PC-9 (cell line): ENCODE measurements at regions not wholly inside any gene's neighbourhood (a gene's known extent, or its start where the extent isn't known, plus 50 kb on each side); places are given as distances from the start of the nearest gene placed in this dataset.

Source experiments
- BruUV-seq: library from RNA; stranded (reverse); fragments of 400-500 nt; replicated peaks from 2 replicates; lab custom pipeline; 2021; lab: Mats Ljungman, UMichigan
- CTCF ChIA-PET: fragments of 300-600 bp; sonication (Branson Sonifier 250); formaldehyde crosslinking; loops from one replicate; lab custom pipeline; 2022; ENCODE audit warnings: antibody characterized with exemption; lab: Charles Lee
- POLR2A ChIA-PET: fragments of 300-600 bp; sonication (Branson Sonifier 250); formaldehyde crosslinking; loops from one replicate; lab custom pipeline; 2022; ENCODE audit warnings: antibody characterized with exemption; ENCODE audit not compliant: unreplicated experiment; lab: Charles Lee
- DNase-seq, 2 experiments: peaks; one replicate each; pipeline versions ENCODE4 v3.0.0 to v3.0.0-alpha.2; 2015 to 2022; ENCODE audit warnings: mixed read lengths in 1 of 2
- H2AFZ ChIP-seq: fragments of 200-600 bp; sonication (generic); 2 replicates; pipeline ENCODE4 v1.8.1; 2017; ENCODE audit warnings: antibody characterized with exemption
- H3F3A ChIP-seq: fragments of 200-600 bp; sonication (generic); 2 replicates; pipeline ENCODE4 v1.8.1; 2017; ENCODE audit warnings: antibody characterized with exemption, mild to moderate bottlenecking, low read depth; ENCODE audit not compliant: insufficient read depth
- H3K27ac ChIP-seq: fragments of 200-600 bp; sonication (generic); 2 replicates; pipeline ENCODE4 v1.6.1; 2016; ENCODE audit warnings: mixed run types
- H3K27me3 ChIP-seq: fragments of 200-600 bp; sonication (generic); 2 replicates; pipeline ENCODE4 v1.6.1; 2016; ENCODE audit warnings: low read depth, mixed run types; ENCODE audit not compliant: insufficient read depth
- H3K36me3 ChIP-seq: fragments of 200-600 bp; sonication (generic); 2 replicates; pipeline ENCODE4 v1.6.1; 2016; ENCODE audit warnings: low read depth, mixed run types
- H3K4me1 ChIP-seq: fragments of 200-600 bp; sonication (generic); replicated peaks from 2 replicates; pipeline ENCODE4 v1.6.1; 2016; ENCODE audit warnings: mixed run types; ENCODE audit not compliant: insufficient read depth
- H3K4me2 ChIP-seq: fragments of 200-600 bp; sonication (generic); 2 replicates; pipeline ENCODE4 v1.6.1; 2017; ENCODE audit warnings: mixed run types
- H3K4me3 ChIP-seq: fragments of 200-600 bp; sonication (generic); 2 replicates; pipeline ENCODE4 v1.6.1; 2016; ENCODE audit warnings: mixed run types
- H3K79me2 ChIP-seq: fragments of 200-600 bp; sonication (generic); 2 replicates; pipeline ENCODE4 v1.6.1; 2017; ENCODE audit warnings: low read depth, mixed run types
- H3K9me2 ChIP-seq: fragments of 200-600 bp; sonication (generic); 2 replicates; pipeline ENCODE4 v1.8.1; 2017; ENCODE audit warnings: mild to moderate bottlenecking; ENCODE audit not compliant: insufficient read depth
- H3K9me3 ChIP-seq: fragments of 200-600 bp; sonication (generic); 2 replicates; pipeline ENCODE4 v1.8.1; 2016; ENCODE audit warnings: low read depth; ENCODE audit not compliant: insufficient read depth
- H4K20me1 ChIP-seq: fragments of 200-600 bp; sonication (generic); 2 replicates; pipeline ENCODE4 v1.8.1; 2017; ENCODE audit not compliant: insufficient read depth
- CTCF ChIP-seq: fragments of 200-600 bp; sonication (generic); conservative IDR thresholded peaks from 2 replicates; pipeline ENCODE4 v1.6.1; 2017; ENCODE audit warnings: mixed run types, antibody characterized with exemption, mild to moderate bottlenecking, moderate library complexity
- EZH2 ChIP-seq: fragments of 200-600 bp; sonication (generic); IDR thresholded peaks from 2 replicates; pipeline ENCODE4 v1.8.0; 2017; ENCODE audit warnings: antibody characterized with exemption, low read depth
- intact Hi-C: fragments of 100-400 bp; cut with micrococcal nuclease; formaldehyde crosslinking; loops from one replicate; pipeline ENCODE4 v1.10.0; 2022; ENCODE audit not compliant: unreplicated experiment

DNA sequence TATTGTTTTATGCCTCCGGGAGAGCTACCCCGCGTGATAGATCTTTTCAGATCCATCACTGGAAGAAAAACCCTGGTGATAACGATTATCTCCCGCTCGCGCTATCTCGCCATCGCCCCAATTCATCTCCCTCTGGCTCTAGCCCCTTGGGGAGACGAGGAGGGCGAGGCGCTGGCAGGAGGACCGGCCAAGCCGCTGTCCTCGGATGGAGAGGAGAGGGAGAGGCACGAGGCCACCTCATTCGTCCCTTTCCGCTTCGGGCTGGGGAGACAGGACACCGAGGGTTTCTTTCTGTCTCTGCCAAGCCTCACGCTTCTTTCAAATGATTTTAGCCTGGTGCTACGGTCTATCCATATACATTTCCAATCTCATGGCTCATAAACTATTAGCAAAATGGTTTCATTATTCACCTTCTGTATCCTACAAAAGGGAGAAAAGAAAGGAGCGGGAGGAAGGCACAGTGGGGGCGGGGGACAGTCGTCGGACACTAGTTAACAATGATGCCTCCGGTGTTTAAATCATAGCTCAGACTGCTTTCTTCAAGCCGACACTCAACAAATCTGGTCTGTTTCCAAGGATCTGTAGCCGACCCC is 415.0 kb upstream of the ESRRG start:
- Histone ChIP-seq H3K9me3 (no peaks in the 10 kb centered on the region), H3K27me3 (0 out of 2 replicates have a peak, but pooled peaks cover 3% of the 10 kb centered on the region), H3K36me3 (no peaks in the 10 kb centered on the region), H3K4me3 (no peak overlapping the region), H3K4me1 (no peaks in the 10 kb centered on the region), H3K27ac (no peak overlapping the region), H2AFZ (no peak overlapping the region), H3K4me2 (no peak overlapping the region), H3K79me2 (no peaks in the 10 kb centered on the region), H4K20me1 (no peaks in the 10 kb centered on the region), H3F3A (no peaks in the 10 kb centered on the region), H3K9me2 (no peaks in the 10 kb centered on the region)
- no peak for DNase-seq
- BruUV-seq = no TSS peak
- CTCF ChIA-PET = no interaction called here
- no peak for TF ChIP-seq EZH2
- no peak for TF ChIP-seq CTCF
- POLR2A ChIA-PET = no interaction called here
- intact Hi-C loops = no loop called here

- 0 out of 2 replicates have a peak, but pooled peaks cover 3% of the 10 kb centered on the region for H3K27me3 ChIP-seq
- BruUV-seq = no TSS peak
- H3K4me3 ChIP-seq = no peak overlapping the region
- no peak overlapping the region for H3K27ac ChIP-seq
- ChIA-PET POLR2A (no interaction called here), CTCF (no interaction called here)
- TF ChIP-seq CTCF (no peak), EZH2 (no peak)
- no peaks in the 10 kb centered on the region for H3K79me2 ChIP-seq
- no peak for DNase-seq
- no peaks in the 10 kb centered on the region for H3K9me3 ChIP-seq
- H2AFZ ChIP-seq = no peak overlapping the region
- no peaks in the 10 kb centered on the region for H4K20me1 ChIP-seq
- H3F3A ChIP-seq = no peaks in the 10 kb centered on the region
- no peaks in the 10 kb centered on the region for H3K9me2 ChIP-seq
- no peaks in the 10 kb centered on the region for H3K36me3 ChIP-seq
- no peaks in the 10 kb centered on the region for H3K4me1 ChIP-seq
- intact Hi-C loops = no loop called here
- H3K4me2 ChIP-seq = no peak overlapping the region
Measured at GRCh38 chr1:217137210-217137881, 414.1 kb upstream of the ESRRG start.

DNA sequence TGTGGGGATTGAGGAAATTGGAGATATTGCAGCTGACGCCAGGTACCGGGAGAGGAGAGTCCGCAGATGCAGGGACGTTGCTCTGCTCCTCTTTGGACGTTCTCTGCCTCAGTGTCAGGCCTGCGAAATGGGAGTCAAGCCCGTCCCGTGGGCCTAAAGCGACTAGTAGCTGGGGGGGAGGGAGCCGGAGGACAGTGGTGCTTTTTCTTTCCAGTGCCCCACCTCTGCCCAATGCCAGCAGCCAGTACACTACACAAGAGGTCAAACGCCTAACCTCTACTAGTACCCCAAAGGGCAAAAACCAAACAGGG is 413.6 kb upstream of the ESRRG start:
- TF ChIP-seq EZH2 = no peak
- CTCF ChIA-PET = no interaction called here
- no peaks in the 10 kb centered on the region for H3K4me1 ChIP-seq
- 0 out of 2 replicates have a peak, but pooled peaks cover 3% of the 10 kb centered on the region for H3K27me3 ChIP-seq
- no peaks in the 10 kb centered on the region for H3F3A ChIP-seq
- no peaks in the 10 kb centered on the region for H3K36me3 ChIP-seq
- intact Hi-C loops = no loop called here
- H4K20me1 ChIP-seq = no peaks in the 10 kb centered on the region
- no TSS peak for BruUV-seq
- no peak overlapping the region for H2AFZ ChIP-seq
- no peaks in the 10 kb centered on the region for H3K79me2 ChIP-seq
- POLR2A ChIA-PET = no interaction called here
- no peak overlapping the region for H3K4me3 ChIP-seq
- DNase-seq = no peak
- no peaks in the 10 kb centered on the region for H3K9me3 ChIP-seq
- H3K4me2 ChIP-seq = no peak overlapping the region
- no peaks in the 10 kb centered on the region for H3K9me2 ChIP-seq
- no peak overlapping the region for H3K27ac ChIP-seq
